GM12878 (cell line): ENCODE measurements at regions not wholly inside any gene's neighbourhood (a gene's known extent, or its start where the extent isn't known, plus 50 kb on each side); places are given as distances from the start of the nearest gene placed in this dataset.

Experiments used
- CTCF ChIP-seq, 3 experiments: IDR thresholded peaks in 2 of 3; conservative IDR thresholded peaks in 1 of 3; 2 replicates each; pipeline ENCODE4 v1.5.1; 2011; ENCODE audit warnings: low read depth in 3 of 3, low read length in 3 of 3, mild to moderate bottlenecking in 3 of 3, control low read depth in 2 of 3, moderate library complexity in 2 of 3, inconsistent platforms in 1 of 3, mixed read lengths in 1 of 3; ENCODE audit not compliant: control insufficient read depth in 2 of 3, insufficient read depth in 1 of 3; ENCODE audit errors: extremely low read depth in 1 of 3
- EZH2 ChIP-seq: IDR thresholded peaks from 2 replicates; pipeline ENCODE4 v1.6.1; 2012; ENCODE audit warnings: low read depth, mild to moderate bottlenecking, control low read depth, inconsistent platforms, low read length, borderline replicate concordance; ENCODE audit not compliant: control insufficient read depth
- HDAC2 ChIP-seq: fragments of 200-600 bp; sonication (generic); IDR thresholded peaks from 2 replicates; pipeline ENCODE4 v1.6.1; 2017
- POU2F2 ChIP-seq: IDR thresholded peaks from 3 replicates; pipeline ENCODE4 v1.6.1; 2011; ENCODE audit warnings: low read depth, mild to moderate bottlenecking, low read length, borderline replicate concordance
- RAD21 ChIP-seq: IDR thresholded peaks from 2 replicates; pipeline ENCODE4 v1.6.1; 2011; ENCODE audit warnings: mild to moderate bottlenecking, low read depth, low read length, moderate library complexity; ENCODE audit not compliant: insufficient read depth
- SP1 ChIP-seq: IDR thresholded peaks from one replicate; pipeline ENCODE4 v1.6.1; 2011; ENCODE audit warnings: low read depth, low read length
- SPI1 ChIP-seq: IDR thresholded peaks from 2 replicates; pipeline ENCODE4 v1.6.1; 2011; ENCODE audit warnings: low read depth, mild to moderate bottlenecking, low read length, moderate library complexity, borderline replicate concordance; ENCODE audit not compliant: insufficient read depth

- no peak for TF ChIP-seq HDAC2
- no peak for TF ChIP-seq SP1
- no peak for TF ChIP-seq CTCF (IDR thresholded peaks at IDR 0.05 in 2 of 3, conservative IDR thresholded peaks at IDR 0.05 in 1 of 3; ENCODE audit: control insufficient read depth in 2 of 3, extremely low read depth in 1 of 3, insufficient read depth in 1 of 3, low read depth in 3 of 3, low read length in 3 of 3)
- no peak for TF ChIP-seq EZH2
- TF ChIP-seq RAD21 = no peak
- TF ChIP-seq SPI1 = no peak
- TF ChIP-seq POU2F2 = peak; percentile 51; the same call in 1 of the 3 replicates
Measured at GRCh38 chr22:22746963-22747933, 102.8 kb downstream of the GGTLC2 start.
